Stimulated activated CD8-positive, alpha-beta memory T cell treated with anti-CD3 and anti-CD28 coated beads, Interleukin-15, amount 100 ng/mL, for 48 hours (primary cell): ENCODE measurements at regions not wholly inside any gene's neighbourhood (a gene's known extent, or its start where the extent isn't known, plus 50 kb on each side); places are given as distances from the start of the nearest gene placed in this dataset.

Source experiments
- DNase-seq, 2 donors: peaks; one replicate each; pipeline ENCODE4 v3.0.0-alpha.2; 2020; ENCODE audit warnings: low read depth in 2 of 2

DNA sequence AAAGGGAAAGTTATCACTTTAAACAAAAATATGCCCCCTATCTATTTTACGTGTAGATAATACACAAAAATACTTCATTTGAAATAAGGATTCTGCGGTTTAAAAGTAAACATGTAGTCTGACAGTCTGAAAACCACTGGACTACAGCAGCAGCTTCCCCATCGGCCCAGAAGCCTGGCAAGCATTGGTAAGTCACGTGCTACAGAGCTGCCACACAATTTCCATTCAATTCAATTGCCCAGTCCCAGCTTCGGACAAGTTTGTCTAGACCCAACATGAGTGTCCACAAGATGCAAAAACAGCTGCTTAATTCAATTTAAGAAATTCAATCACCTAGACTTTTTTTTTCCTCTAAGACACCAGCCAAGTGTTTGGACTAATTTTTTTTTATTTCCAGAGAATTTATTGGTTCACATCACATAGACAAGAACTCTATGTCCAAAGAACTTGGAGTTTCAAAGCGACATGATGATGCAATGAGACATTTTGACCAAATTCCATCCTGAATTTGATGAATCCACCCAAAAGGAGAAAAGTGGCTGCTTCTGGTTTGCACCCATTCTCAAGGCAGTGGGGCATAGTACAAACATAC is 458.9 kb downstream of the COG6 start:
- DNase-seq: no peak

DNA sequence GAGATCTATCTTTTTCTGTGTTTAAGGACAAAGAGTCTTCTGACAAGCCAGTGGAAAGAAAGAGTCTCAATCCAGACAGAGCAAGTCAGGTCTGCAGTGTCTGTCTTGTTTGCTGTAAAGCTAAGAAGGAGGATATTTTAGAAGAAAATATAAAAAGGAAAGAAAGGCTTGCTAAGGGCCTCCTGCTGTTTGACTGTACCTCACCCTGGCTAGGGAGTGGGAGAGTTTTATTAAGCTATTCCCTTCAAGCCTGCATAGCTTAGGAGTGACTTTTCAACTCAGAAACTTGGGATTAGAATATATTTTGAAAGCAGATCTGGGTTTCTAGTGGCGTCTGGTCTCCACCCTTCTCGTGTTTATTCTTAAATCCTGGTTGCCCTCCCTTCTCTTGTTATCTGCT is 460.0 kb downstream of the COG6 start:
- no peak for DNase-seq

DNA sequence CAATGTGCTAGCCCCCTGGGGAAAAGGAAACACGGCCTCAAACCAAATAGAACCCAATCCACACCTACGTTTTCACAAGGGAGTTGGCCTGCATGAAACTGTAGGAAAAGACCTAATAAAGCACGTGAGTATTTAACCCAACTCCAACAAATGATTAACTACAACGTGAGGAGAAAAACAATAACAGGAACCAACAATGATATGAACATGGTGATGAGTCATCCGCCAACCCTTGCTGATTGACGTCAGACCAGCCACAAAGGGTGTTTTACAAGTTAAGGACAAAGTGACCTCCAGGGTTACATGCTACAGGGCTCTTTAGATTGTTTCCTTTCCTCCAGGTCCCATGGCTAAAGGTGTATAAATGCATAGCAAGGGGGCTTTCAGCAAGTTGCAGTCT is 460.5 kb downstream of the COG6 start:
- peak; percentile 19 to 27 for DNase-seq

DNA sequence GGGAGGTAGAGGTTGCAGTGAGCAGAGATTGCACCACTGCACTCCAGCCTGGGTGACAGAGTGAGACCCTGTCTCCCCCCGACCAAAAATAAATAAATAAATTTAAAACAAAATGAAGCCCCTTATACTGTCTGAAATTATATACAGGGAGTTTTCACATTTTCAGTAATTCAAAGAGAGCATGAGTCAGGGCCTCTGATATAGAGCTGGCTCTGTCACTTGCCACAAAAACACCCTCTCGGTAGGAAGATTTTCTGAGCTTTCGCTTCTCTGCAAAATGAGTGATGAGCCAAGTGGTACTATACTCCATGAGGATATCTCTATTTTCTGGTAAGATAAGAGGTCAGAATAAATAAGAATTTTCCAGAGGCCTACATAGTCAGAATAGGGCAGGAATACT is 462.9 kb downstream of the COG6 start:
- DNase-seq: no peak

DNA sequence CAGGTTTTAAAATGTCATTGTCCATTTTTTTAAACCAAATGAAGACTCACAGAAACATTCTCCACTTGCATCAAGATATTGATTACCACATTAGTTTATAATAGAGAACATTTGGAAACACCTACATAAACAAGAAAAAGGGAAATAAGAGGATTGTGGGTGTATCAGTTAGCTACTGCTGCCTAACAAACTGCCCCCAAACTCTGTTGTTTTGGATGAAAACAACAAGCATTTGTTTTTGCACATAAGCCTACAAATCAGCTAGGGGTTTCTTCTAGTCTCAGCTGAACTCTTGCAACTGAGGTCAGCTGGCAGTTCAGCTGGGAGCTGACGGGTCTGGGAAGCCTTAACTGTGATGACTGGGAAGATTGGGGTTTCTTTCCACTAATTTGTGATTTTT is 464.4 kb downstream of the COG6 start:
- DNase-seq: no peak

DNA sequence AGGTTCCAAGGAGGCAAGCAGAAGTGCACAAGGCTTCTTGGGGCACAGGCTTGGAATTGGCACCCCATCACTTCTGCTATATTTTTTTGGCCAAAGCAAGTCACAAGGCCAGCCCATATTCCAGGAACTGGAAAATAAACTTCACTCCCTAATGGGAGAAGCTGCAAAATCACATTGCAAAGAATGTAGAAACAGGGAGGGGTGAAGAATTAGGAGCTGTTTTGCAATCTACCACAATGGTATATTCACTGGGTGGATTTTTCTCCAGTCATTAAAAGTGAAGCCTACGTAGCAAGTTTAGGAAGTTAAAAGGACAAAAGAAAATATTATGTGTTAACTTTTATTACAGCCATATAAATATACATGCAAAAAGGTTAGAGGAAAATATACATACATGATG is 464.8 kb downstream of the COG6 start:
- DNase-seq: no peak

DNA sequence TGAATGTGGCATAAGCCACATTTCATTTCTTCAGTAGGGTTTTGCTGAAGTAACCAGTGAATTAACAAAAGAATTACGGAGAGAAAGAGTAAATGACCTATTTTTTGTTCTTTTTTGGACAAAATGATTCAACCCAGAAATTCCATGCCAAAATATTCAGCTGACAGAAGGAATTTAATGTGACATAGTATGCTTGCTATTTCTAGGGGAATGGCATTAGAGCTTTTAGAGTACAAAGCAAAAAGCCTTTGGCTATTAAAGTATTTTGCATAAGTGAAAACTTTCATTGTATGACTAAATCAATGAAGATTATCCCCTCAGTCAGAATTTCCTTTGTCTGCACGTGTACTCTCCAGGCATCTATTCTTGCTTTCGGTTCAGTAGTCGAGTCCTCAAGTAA is 465.3 kb downstream of the COG6 start:
- DNase-seq: no peak

DNA sequence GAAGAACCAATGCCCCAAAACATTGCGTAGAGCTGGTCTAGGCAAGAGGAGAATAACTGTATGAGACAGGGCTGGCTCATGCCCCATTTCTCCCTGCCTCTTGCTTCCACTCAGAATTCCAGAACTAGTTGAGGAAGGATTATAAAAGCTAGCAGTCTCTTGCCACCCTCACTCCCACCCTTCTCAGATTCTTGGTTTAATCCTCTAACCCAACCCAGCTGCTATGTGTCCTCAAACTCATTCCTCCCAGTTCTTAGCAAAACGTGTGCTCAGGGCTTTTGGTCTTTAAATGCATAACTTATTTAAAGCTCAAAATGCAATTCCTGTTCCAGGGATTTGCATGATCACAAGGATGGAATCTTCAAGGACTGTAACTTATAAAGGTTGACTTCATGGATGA is 466.3 kb downstream of the COG6 start:
- DNase-seq: no peak

DNA sequence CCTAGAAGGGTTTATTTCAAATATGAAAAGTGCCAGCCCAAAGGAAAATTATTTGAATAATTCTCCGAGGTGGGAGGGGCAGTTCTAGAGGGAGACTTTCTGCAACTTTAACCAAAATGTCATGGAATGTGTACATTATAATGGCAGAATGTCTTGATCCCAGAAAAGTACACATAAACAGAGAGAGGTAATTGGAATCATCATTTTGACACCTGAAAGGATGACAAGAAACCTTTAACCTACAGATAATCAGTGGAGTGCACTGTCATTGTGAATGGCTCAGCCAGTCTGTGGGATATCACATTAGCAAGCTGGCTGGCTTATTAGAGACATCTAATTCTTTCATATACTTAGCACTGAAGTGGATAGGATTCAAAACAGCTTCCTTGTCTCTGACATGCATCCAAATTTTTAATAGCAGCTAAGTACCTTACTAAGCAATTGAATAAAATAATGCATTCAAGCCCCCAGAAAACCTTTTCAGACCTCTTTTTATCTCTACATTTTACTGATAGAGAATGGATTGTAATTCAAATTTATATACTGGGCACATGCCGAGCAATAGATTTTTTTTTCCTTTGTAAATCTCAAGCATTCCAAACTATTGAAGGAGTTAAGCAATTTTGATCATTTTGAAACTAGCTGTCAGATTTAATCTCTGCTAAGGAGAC is 468.6 kb downstream of the COG6 start:
- DNase-seq: no peak

DNA sequence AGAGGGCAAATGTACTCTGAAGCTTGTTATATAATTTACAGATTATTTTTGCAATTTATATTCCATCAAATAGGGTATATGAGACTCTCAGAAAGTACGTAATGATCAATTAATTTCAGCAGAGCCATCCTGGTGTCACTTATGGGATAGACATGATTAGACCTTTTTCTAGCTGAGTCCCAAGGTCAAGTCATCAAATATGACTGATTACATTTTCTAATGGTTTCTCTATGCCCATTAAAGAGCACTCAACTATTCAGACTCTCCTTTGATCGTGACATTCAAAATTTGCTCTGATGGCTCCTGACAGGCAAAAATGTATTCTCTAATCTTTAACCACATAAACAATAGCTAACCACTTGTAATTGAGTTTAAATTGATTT is 469.2 kb downstream of the COG6 start:
- DNase-seq: no peak

DNA sequence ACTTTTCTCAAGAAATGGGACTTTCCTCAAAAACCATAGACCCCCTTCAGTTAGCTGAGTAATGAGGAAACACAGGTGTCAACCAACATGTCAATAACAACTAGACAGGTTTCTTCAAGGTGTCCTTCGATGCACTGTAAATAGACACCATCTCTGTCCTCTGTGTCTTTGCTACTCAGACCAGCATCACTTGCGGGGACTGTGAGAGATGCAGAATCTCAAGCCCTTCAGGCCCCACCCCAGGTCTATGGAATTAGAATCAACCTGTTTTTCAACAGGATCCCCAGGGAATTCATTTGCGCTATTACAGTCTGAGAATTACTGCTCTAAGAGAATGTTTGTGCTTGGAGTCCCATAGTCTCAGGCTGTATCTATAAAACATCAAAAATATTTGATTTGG is 469.9 kb downstream of the COG6 start:
- no peak for DNase-seq

DNA sequence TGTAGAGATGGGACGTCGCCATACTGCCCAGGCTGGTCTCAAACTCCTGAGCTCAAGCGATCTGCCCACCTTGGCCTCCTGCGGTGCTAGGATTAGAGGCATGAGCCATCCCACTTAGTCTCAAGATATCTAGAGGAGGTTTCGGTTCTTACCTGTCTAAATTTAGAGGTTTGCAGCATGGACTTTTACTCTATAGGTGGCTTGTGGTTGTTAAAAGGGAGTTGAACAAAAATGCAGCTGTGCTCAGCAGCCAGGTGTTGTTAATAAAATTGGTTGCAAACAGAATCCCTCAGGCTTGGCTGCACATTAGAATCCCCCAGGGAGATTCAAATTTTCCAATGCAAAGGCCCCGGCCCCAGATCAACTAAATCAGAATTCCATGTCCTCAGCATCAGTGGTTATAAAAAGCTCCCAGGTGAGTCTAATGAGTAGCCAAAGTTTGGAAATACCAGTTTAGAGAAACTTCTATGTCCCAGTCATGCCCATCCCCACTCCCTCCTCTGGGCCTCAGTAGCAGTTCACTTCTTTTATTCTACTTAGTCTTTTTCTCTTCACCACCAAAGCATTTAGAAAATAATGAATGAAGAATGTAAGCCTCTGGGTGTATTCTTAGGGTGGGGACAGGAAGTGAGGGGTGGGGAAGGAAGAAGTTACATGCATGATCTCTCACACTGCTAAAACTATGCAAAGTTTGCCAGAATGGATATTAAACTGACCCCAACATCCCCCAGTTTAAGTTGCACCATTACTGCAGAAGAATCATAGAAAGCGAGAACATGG is 471.0 kb downstream of the COG6 start:
- no peak for DNase-seq

DNA sequence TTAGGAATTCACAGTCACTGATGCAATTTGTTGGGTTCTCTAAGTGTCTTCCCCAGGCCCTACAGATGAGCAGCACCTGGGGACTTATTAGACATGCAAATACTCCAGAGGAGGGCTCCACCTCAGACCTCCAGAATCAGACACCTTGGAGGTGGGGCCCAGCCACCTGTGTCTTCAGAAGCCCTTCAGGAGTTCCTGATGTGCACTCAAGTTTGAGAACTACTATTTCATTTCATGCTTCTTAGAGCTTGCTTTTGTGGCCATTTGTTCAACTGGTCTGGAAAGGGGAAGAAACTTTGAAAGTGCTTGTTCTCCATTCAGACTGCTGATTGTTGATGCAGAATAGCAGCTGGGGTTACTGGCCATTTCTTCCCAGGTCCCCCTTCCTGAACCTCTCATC is 472.0 kb downstream of the COG6 start:
- DNase-seq: no peak

DNA sequence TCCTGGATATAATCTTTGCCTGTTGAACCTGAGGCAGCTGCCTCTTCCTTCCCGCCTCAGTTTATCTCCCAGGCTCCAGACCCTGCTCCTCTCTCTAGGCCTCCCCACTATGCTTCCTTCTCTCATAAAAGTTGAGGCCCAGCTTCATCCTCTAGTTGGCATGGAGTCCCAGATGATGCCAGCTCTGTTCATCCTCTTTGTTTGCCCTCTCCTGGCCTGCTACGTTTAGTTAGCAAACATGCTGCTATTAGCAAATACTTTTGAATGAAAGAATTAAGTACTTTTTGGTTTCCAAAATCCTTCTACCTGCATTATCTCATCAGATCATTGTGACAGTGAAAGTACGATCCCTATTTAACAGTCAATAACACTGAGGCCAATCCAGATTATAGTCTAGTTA is 472.5 kb downstream of the COG6 start:
- DNase-seq: no peak

DNA sequence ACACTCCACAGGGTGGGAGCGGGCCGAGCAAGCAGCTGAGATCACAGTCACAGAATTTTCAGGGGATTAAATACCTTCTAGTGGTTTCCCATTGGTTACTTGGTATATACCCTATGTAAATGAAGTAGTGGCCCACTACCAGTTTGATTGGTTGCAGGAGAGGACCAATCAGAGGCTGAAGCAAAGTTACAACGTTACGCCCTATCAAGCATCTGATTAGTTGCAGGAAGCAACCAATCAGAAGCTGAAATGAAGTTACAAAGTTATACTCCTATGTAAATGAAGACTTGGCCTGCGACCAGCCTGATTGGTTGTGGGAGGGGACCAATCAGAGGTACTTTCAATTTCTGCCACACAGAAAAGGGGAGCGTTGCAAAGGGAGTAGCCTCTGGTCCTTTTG is 474.0 kb downstream of the COG6 start:
- no peak for DNase-seq

DNA sequence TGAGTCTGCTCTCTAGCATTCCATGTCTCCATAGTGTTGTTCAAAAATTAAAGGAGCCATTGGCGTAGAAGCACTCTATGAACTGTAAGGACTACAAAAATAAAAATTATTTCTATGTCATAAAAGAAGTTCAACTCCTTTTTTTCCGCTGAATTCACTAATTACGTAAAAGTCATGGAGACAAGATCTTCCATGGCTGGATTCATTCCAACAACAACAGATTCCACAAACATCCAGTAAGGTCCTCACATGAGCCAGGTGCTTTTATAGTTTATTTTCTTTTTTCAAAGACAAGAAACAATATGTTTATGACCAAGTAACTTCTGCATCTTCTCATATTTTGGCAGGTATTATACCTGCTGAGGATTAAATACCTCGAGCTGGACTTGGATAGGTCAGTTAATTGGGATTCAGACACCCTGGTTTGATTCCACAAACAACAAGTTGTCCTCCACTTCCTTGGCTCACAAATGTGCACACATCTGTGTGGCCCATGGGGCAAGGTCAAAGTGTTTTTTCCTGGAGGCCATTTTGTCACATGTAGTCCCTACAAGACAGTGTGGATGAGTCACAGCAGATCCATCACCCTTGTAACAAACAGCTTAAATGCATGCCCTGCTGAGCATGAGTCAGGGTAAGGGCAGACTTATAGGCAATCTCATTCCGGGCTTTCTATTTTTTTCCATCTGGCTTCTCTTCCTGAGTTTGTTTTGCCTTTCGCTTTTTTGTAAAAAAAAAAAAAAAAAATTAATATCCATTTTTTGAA is 475.6 kb downstream of the COG6 start:
- DNase-seq: no peak

DNA sequence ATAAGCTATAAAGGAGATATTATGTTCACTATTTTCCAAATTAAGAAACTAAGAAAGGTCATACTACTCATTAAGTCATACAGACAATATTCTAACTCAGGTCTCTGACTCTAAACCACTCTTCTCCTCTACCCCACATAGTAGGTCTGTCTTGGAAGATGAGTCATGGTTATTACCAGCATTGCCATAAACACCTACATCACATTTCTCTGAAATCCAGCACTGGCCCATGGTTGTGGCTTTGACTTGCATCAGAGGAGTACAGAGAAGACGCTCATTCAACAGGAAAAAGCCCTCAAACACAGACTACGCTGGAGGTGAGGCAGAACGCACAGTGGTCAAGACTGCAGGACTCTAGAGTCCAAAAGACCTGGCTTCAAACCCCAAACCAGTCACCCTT is 476.8 kb downstream of the COG6 start:
- no peak for DNase-seq

DNA sequence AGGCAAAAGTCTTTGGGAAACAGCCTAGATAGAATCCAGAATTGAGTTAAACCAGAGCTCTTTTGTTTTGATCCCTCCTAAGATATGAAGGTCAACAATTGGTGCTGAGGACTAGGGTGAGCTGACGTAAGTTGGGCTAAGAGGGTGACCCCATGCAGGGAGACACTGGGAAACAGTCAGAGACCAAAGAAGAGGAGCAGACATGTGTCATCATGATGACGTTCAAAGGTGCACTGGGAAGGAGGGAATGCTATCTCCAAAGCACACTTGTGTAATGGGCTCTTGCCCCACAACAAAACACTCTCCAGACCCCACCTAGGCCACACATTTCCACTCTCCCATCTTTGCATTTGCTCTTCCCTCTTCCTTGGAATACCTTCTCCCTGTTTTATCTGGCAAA is 481.4 kb downstream of the COG6 start:
- DNase-seq: no peak

DNA sequence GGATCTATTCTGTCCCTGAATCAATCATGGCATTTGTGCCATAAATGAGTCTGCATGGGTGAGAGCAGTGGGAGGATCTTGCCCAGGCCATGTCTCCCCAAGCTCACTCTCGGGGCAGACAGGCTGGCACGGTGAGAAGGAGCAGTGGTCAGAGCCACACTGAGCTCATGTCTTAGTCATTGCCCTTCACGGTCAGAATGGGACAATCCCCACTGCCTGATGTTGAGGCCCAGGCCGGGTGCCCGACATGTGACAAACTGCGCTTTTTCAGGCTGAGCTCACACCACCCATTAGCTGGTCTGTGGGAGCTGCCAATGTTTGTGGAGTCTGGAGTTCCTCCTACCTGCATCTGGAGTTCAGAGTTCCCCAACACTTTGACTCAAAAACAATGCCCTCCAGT is 481.9 kb downstream of the COG6 start:
- no peak for DNase-seq

DNA sequence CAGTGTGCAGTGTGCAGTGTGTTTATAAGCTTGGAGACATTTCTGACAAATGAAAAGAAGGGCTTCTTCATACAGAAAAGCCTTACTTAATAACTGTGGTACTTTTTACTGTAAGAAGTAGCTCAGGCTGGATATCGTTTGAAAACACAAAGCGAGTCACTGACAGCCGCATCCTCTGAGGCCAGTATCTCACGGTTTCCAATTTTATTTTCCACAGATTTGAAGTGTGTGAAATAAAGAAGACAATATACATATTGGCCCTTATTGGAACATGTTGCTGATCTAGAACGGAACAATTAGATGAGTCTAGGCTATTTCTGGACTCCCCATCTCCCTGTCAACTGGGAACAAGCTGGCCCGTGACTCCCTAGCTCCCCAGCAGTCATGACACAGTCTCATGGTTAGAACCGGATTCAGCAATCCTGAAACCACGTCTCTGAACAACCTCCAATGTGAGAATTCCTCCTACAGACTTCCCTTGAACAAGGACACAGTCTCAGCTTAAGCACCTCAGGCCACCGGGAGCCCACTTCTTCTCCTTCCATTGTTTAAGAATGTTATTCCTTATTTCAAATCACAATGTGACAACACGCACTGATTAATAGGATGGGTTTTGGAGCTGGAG is 484.5 kb downstream of the COG6 start:
- no peak for DNase-seq

DNA sequence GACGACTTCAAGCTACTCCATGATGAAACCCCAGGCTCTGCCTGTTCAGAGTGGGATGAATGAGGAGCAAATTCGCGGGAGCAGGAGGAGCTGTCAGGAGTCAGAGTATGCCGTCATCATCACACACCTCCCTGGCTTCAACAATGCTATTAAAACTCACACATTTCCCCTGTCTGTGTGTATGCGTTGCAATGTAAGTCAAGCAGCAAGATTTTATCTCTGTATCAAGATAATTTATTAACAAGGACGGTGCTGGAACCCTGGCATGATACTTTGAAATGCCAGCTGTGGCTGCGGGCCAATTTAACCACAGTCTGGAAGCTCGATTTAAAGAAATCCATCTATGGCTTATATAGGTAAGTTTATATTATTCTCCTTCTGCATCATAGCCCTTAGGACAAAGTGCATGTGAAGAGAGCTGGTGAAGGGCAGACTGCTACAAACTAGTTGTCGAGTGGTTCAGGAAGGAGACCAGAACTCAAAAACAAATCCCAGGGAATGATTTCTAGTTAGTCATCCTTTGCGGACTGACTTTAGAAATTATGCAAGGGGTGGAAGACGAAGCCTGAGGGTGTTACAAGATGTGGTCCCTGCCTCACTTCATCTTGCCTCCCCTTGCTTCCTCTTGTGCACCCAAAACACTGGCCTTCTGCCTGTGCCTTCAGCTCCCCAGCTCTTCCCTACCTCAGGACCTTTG is 486.5 kb downstream of the COG6 start:
- DNase-seq: no peak

DNA sequence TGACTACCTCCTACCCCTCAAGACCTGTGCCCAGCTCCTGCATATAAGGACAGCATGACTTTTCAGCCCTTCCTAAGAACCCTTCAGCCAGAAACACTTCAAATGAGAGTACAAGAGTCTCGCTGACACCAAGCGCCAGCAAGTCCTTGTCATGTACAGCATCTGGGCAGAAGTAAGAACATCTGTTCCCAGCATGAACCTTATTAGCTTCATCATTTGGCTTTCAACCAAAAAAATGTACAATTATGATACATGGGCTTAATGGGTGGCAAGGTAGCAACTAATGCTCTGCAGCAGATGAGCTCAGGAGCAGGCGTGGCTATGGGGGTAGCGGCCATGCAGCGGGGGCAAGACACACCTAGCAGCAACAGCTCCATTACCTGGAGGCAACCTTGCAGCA is 487.6 kb downstream of the COG6 start:
- DNase-seq: no peak
